Activated CD4-positive, alpha-beta T cell treated with anti-CD3 and anti-CD28 coated beads, Interleukin-2, amount 50 U/mL, for 4 hours (primary cell): ENCODE measurements at regions not wholly inside any gene's neighbourhood (a gene's known extent, or its start where the extent isn't known, plus 50 kb on each side); places are given as distances from the start of the nearest gene placed in this dataset.
"Not testable (repeated sequence)": the region's sequence is repeated elsewhere in the genome, so short reads cannot be mapped to it uniquely, and the experiment has no call there.

Experiments used
- DNase-seq, 2 experiments: peaks; one replicate each; pipeline ENCODE4 v3.0.0-alpha.2; 2020

DNA sequence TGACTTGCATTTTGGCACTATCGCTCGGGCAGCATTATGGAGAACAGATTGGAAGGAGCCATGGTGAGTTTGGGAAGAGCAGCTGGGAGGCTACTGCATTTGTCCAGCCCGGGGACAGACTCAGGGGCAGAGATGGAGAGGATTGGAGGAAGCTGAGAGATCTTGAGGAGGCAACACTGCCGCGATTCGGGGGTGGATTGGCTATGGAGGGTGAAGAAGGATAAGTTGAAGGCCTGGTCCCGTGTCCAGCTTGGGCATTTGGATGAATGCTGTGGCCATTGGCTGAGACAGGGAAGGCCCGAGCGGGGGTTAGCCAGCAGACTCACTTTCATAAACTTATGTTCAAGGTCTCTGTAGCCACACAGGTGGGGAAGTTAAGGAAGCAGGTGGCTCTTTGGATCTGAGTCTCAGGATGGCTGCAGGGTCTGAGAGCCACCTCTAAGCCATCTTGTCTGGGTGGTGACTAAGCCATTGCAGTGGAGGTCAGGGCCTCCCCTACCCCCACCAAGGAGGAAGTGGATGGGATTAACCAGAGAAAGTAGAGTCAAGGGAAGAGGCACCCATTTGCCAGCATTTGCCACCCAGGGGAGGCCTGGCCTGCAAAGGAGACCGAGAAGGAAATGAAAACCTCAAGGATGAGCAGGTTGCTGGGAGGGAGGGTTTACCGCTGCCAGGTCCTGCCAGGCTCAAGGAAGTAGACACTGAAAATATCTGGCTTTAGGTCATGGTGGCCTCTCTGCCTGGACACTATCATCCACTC lies 144.0 kb upstream of the TLE3 start:
- no peak for DNase-seq

DNA sequence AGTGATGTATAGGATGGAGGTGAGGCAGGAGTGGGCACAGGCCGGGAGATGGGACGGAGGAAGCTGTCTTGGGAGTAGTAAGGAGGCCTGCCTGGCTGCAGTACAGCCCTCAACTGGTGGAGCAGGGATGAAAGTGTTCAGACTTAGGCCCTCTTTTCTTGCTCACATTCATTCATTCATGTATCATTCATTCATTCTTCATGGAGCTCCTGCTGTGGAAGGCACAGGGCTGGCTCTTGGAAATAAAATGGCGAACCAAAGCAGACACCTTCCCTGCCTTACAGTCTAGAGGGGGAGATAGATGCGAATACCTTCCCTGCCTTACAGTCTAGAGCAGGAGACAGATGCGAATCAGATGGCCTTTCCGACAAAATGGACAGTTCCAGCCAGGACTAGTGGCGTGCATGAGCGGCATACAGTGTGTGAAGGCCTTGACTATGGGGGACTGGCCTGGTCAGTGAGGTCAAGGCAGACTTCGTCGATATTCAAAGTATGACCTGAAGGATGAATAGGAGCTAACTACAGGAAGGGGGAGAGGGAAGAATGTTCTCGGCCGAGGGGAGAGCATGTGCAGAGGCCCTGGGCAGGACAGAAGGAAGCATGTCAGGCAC lies 143.2 kb upstream of the TLE3 start:
- DNase-seq, result no peak

DNA sequence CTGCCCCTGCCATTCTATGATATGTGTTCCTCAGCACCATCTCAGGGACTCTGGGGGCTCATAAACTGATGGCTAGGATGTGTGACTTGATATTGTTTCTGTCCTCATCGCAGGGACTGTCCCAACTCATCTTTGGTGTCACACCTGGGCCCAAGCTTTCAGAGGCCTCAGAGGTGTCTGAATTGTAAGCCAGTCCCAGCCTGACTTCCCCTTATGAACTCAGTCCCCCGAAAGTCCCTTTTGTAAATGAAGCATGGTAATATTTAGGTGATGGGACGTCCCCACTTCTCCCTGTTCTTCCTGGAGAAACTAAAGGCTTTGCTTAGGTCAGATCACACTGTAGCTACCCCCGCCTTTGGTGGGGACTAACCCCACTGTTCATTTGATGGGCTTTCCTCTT lies 142.4 kb upstream of the TLE3 start:
- DNase-seq, result no peak

- DNase-seq, result no peak
Measured at GRCh38 chr15:70238917-70239316, 141.2 kb upstream of the TLE3 start.

DNA sequence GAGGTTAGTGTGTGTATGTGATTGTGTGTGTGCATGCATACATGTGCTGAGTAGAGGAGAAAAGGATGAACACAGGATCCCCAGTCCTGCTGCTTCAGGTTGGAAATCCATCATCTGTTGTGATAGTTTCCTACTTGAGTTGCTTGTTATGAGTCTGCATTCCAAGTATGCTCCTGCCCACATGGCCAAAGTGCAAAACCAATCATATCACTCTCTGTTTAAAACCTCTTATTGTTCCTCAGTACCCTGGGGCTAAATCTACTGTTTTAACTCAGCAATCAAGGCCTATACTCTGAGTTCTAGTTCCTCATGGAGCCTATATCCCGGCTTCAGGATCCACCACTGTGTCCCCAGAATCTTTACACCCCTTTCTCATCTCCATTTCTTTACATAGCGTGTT lies 139.9 kb upstream of the TLE3 start:
- no peak for DNase-seq

DNA sequence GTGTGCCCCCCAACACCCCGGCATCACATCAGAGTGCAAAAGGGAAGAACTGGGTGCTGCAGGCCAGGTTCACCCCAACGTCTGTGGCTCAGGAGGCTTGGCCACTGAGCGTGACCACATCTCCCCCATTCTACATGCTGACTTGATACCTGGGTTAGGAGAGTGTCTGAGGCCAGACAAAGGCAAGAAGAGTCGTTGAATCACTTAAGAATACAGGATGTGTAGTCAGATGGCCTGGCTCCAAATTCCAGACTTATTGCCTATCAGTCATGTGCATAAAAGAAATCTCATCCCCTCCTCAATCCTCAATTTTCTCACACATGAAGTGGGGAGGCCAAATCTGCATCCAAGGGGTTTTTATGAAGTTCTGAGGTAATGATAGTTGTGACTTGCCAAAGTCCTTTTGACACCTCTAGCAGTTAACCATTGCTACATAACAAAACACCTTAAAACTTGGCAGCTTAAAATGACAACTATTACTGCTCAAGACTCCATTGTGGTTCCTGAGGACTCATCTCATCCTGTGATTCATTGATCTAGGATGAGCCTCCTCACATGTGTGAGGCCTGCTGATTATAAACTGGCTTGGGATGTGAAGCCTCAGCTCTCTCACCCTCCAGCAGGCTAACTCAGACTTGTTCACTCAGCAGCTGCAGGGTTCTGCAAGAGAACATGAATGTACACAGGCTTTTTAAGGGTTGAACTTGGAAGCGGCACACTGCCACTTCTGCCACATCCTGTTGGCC lies 138.8 kb upstream of the TLE3 start:
- no peak for DNase-seq

- DNase-seq, result no peak
Measured at GRCh38 chr15:70235347-70235746, 137.6 kb upstream of the TLE3 start.

DNA sequence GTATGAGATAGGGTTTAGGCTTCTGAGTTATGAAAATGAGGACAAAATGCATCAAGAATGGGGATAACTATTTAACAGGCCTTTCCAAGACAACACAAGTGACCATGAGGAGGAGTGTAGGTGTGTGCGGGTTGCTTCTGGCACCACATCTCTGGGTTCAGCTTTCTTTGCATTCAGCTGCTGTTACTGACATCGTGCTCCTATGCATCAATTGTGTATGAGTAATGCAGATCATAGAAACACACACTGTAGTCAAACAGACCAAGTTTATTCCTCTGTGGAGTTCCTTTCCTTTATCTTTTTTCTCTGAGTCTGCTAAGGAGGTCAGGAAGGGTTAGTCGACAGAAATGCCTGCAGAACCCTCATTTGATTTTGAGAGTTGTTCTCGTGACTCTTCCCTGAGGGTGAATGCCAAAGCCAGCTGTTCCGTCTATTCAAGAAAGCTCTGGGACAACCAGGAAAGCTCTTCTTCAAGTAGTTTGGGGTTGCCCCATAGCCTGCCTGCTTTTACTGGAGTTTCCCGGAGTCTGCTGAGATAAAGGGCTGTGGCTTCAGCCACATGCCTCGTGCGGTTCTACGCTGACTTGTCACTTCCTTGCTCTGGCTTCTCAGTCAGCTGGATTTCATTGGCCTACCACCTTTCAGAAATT lies 136.7 kb upstream of the TLE3 start:
- no peak for DNase-seq

GRCh38 chr15:70231484-70231883 lies 133.8 kb upstream of the TLE3 start:
- DNase-seq, result no peak

- not testable (repeated sequence) for DNase-seq
Measured at GRCh38 chr15:70227918-70228317, 130.2 kb upstream of the TLE3 start.

- no peak for DNase-seq
Measured at GRCh38 chr15:70227147-70227546, 129.4 kb upstream of the TLE3 start.

DNA sequence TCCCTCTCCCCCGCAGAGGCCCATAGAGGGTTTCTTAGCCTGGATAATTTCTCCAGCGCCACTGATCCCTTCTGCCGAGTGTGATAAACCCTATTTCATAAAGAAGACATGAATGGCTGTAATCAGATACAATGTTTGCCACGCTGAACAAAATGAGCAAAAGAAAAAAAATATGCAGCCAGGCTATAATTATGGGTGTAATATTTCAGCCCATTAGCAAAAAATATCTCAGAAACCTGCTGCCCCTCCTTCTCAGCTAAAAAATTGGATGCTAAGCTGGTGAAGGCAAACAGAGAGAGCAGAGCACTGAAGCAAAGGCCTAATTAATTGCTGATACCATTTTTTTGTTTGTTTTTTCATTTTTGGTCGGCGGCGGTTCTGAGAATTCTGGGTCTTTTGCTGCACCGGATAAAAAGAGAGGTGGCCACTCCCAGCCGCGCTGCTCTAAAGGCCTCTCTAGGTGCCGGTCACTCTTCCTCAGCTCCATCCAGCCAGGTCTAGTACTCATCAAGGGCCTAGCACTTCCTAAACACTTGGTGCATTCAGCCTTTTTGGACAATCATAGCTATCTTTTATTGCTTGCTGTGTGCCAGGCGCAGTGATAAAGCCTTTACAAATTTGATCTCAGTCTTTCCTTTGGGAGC lies 128.7 kb upstream of the TLE3 start:
- no peak for DNase-seq

DNA sequence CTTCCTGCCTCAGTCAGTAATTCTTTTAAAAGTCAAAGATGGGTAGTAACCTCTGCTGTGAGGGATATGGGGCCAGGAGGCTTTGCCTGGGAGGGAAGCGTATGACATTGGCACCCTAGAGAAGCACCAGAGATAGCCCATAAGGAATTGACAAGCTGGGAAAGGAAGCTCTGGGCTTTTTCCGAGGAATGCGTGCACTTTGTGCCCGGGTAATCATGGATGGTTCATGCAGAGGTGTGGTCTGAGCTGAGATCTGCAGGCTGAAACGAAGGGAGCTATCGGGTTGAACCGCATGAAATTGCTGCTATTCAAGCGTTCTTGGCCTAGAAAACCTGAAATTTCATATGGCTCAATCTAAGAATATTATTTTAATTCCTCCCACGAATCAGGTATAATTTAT lies 127.7 kb upstream of the TLE3 start:
- no peak for DNase-seq

- DNase-seq, result no peak
Measured at GRCh38 chr15:70222606-70223005, 124.9 kb upstream of the TLE3 start.

DNA sequence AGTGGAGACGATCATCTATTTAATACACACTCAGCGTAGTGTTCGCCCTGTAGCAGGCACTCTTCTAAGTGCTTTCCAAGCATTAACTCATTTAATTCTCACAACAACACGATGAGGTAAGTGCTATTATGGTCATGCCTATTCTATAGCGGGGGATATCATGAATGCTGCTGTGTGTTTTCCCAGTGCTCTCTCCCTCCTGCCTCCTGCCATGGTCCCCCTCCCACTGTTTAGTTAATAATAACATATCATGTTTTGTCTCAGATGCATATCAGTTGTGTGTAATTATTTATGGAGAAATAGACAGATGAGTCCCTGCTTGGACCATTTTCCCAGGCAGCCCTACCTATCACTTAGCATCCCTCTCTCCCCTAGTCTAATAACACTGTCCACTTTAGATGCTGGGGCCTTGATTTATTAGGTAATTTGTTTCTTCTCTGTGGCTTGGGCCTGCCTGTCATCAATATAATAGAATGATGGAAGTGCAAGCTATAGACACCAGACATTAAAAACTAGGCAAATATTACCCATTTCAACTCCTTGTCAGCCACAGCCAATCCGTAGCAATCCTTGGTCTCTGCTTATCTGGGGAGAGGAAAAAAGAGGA lies 122.9 kb upstream of the TLE3 start:
- no peak for DNase-seq

DNA sequence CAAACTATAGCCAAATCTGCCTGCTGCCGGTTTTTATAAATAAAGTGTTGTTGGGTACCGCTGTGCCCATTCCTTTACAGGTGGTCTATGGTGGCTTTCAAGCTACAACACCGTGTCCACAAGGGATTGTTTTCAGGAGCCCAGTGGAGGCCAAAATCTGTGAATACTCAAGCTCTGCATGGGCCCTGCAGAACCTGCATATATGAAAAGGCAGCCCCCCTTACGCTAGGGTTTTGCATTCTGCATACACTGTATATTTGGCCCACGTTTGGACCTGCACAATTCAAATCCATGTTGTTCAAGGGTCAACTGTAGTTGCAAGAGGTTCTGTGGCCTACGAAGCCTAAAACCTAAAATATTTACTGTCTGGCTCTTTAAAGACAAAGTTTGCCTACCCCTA lies 122.2 kb upstream of the TLE3 start:
- no peak for DNase-seq

GRCh38 chr15:70219256-70219895 lies 121.7 kb upstream of the TLE3 start:
- no peak for DNase-seq

DNA sequence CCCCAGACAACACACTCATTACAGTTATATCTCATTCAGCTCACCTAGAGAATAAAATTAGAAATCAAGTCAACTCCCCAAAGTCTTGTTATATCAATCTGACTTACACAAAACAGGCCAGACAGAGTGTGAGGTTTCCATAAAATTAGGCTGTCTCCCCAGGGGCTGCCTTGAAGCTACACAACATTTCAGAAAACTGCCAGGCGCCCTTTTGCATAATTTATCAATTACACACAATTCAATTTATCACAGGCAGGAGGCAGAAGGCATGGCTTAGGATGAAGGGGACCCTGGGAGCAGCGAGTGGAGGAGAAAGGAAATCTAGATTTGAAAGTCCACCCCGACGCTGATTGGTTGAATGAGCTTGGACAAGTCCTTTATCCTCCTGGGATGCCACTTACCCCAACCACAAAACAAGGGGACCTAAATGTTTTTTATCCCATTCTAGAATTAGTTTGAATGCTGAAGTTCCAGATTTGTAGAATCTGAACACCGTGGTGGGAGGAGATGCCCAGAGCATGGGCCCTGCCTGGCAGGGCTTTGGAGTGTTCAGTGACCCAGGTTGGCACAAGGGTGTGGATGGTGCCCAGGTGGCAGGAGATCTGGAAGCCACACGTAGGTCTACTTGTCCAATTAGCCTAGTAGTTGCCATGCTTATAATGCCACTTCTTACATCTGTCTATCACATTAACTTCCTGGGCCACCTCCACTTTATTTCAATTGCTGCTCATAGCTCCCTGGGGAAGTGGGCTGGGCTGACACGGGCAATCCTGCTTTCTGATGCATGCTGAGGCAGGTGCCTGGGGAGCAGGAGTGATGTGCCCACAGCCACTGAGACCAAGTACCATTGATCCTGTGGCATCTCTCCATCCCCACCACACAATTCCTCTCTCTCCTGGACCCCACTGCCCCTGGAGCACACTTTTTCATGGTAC lies 119.8 kb upstream of the TLE3 start:
- no peak for DNase-seq

GRCh38 chr15:70215951-70216350 lies 118.2 kb upstream of the TLE3 start:
- DNase-seq, result no peak

- DNase-seq, result no peak
Measured at GRCh38 chr15:70214941-70215635, 117.4 kb upstream of the TLE3 start.
